ENCODE measurements at regions not wholly inside any gene's neighbourhood (a gene's known extent, or its start where the extent isn't known, plus 50 kb on each side); places are given as distances from the start of the nearest gene placed in this dataset.
"Not testable (repeated sequence)": the region's sequence is repeated elsewhere in the genome, so short reads cannot be mapped to it uniquely, and the experiment has no call there.

GRCh38 chr3:106276755-106277612 is 408.2 kb upstream of the CBLB start:
- no peak for DNase-seq

- no peak for DNase-seq
Measured at GRCh38 chr3:106277731-106278130, 408.9 kb upstream of the CBLB start.

- no peak for DNase-seq
Measured at GRCh38 chr3:106281221-106281620, 412.4 kb upstream of the CBLB start.

GRCh38 chr3:106282943-106283342 is 414.1 kb upstream of the CBLB start:
- no peak for DNase-seq

- no peak for DNase-seq
Measured at GRCh38 chr3:106288781-106289180, 420.0 kb upstream of the CBLB start.

GRCh38 chr3:106290304-106290997 is 421.6 kb upstream of the CBLB start:
- no peak for DNase-seq

GRCh38 chr3:106293161-106293560 is 424.3 kb upstream of the CBLB start:
- no peak for DNase-seq

GRCh38 chr3:106294121-106294520 is 425.3 kb upstream of the CBLB start:
- DNase-seq: no peak

- no peak for DNase-seq
Measured at GRCh38 chr3:106296062-106296461, 427.2 kb upstream of the CBLB start.

GRCh38 chr3:106299300-106300098 is 430.7 kb upstream of the CBLB start:
- DNase-seq: no peak

- DNase-seq: no peak
Measured at GRCh38 chr3:106302451-106303221, 433.8 kb upstream of the CBLB start.

- DNase-seq: no peak
Measured at GRCh38 chr3:106303766-106304165, 435.0 kb upstream of the CBLB start.

GRCh38 chr3:106305127-106305526 is 436.3 kb upstream of the CBLB start:
- no peak for DNase-seq

GRCh38 chr3:106305882-106306435 is 437.1 kb upstream of the CBLB start:
- DNase-seq: no peak

- no peak for DNase-seq
Measured at GRCh38 chr3:106309274-106309673, 440.5 kb upstream of the CBLB start.

- DNase-seq: not testable (repeated sequence)
Measured at GRCh38 chr3:106309798-106310197, 441.0 kb upstream of the CBLB start.

GRCh38 chr3:106317141-106318055 is 448.6 kb upstream of the CBLB start:
- no peak for DNase-seq

GRCh38 chr3:106321438-106321837 is 452.6 kb upstream of the CBLB start:
- not testable (repeated sequence) for DNase-seq

- DNase-seq: no peak
Measured at GRCh38 chr3:106323586-106323985, 454.8 kb upstream of the CBLB start.

GRCh38 chr3:106326941-106327695 is 458.3 kb upstream of the CBLB start:
- DNase-seq: no peak

- no peak for DNase-seq
Measured at GRCh38 chr3:106327696-106328025, 458.8 kb upstream of the CBLB start.
